K562 (cell line): ENCODE measurements at regions not wholly inside any gene's neighbourhood (a gene's known extent, or its start where the extent isn't known, plus 50 kb on each side); places are given as distances from the start of the nearest gene placed in this dataset.

ENCODE experiments used
- ATAC-seq: fragments of 200-7000 bp; cut with Tn5 transposase; 3 replicates; pipeline ENCODE4 v1.9.1; 2020; ENCODE audit warnings: moderate library complexity
- BruUV-seq: library from RNA; stranded (reverse); fragments of 400-500 nt; replicated peaks from 2 replicates; lab custom pipeline; 2021; lab: Mats Ljungman, UMichigan
- CTCF ChIA-PET: fragments of 300-600 bp; formaldehyde crosslinking; extraction: SDS; loops from one replicate; lab custom pipeline; 2021; ENCODE audit warnings: low intra/inter-chr PET ratio; lab: Yijun Ruan, JAX
- POLR2A ChIA-PET: fragments of 300-600, 350-650 bp; sonication (Branson Sonifier 250); formaldehyde crosslinking; extraction: SDS; loops from one replicate; lab custom pipeline; 2021; ENCODE audit warnings: antibody characterized with exemption, inconsistent platforms; lab: Yijun Ruan, JAX
- DNase-seq, 4 experiments: peaks; one replicate each; pipeline versions ENCODE4 v3.0.0 to v3.0.0-alpha.2; 2011 to 2018; ENCODE audit warnings: low spot score in 3 of 4, mixed read lengths in 3 of 4; ENCODE audit errors: extremely low read depth in 1 of 4
- FAIRE-seq: peaks from 2 replicates; lab custom pipeline; 2011; peaks lifted over from hg19 to GRCh38; lab: Jason Lieb, UNC
- H2AFZ ChIP-seq: 2 replicates; pipeline ENCODE4 v1.6.0; 2011; ENCODE audit warnings: low read depth, low read length, control low read depth, inconsistent platforms
- H3K27ac ChIP-seq: fragments of 200-600 bp; 3 replicates; pipeline ENCODE4 v1.8.0; 2011; ENCODE audit warnings: low read depth, mild to moderate bottlenecking, control low read depth, inconsistent platforms, low read length, moderate library complexity, mixed read lengths; ENCODE audit errors: extremely low read depth
- H3K27me3 ChIP-seq, 2 experiments: fragments of 300-600 bp in 1 of 2; 2 replicates in 1 of 2; 3 replicates in 1 of 2; pipeline versions ENCODE4 v1.6.0 to v1.8.0; 2011; ENCODE audit warnings: inconsistent platforms in 2 of 2, low read length in 2 of 2, mild to moderate bottlenecking in 1 of 2, mixed read lengths in 1 of 2, moderate library complexity in 1 of 2; ENCODE audit not compliant: control insufficient read depth in 2 of 2, insufficient read depth in 2 of 2
- H3K36me3 ChIP-seq: fragments of 300-600 bp; 3 replicates; pipeline ENCODE4 v1.8.0; 2011; ENCODE audit warnings: mild to moderate bottlenecking, low read length, inconsistent platforms; ENCODE audit not compliant: control insufficient read depth, insufficient read depth
- H3K4me1 ChIP-seq, 2 experiments: fragments of 200-600 bp in 1 of 2; replicated peaks in 1 of 2; 2 replicates in 1 of 2; 3 replicates in 1 of 2; pipeline versions ENCODE4 v1.5.1 to v1.8.0; 2011; ENCODE audit warnings: inconsistent platforms in 2 of 2, low read length in 2 of 2, mild to moderate bottlenecking in 1 of 2, mixed read lengths in 1 of 2, moderate library complexity in 1 of 2; ENCODE audit not compliant: control insufficient read depth in 2 of 2, insufficient read depth in 2 of 2
- H3K4me2 ChIP-seq: 2 replicates; pipeline ENCODE4 v1.6.1; 2011; ENCODE audit warnings: low read length, control low read depth, inconsistent platforms, mixed read lengths; ENCODE audit not compliant: insufficient read depth
- H3K4me3 ChIP-seq: fragments of 200-600 bp; sonication (generic), shearing (Covaris generic); 2 replicates; pipeline ENCODE4 v1.5.1; 2016; ENCODE audit warnings: control low read depth, inconsistent platforms
- H3K79me2 ChIP-seq: fragments of 200-600 bp; 3 replicates; pipeline ENCODE4 v1.8.0; 2011; ENCODE audit warnings: low read length, inconsistent platforms; ENCODE audit not compliant: control insufficient read depth, insufficient read depth
- H3K9ac ChIP-seq, 2 experiments: 2 replicates each; pipeline versions ENCODE4 v1.6.0 to v1.6.1; 2011; ENCODE audit warnings: low read depth in 2 of 2, low read length in 2 of 2, control low read depth in 1 of 2, inconsistent platforms in 1 of 2, mild to moderate bottlenecking in 1 of 2, mixed read lengths in 1 of 2; ENCODE audit not compliant: insufficient read depth in 1 of 2
- H3K9me1 ChIP-seq: one replicate; pipeline ENCODE4 v1.6.0; 2011; ENCODE audit warnings: inconsistent platforms, mild to moderate bottlenecking, low read length, moderate library complexity; ENCODE audit not compliant: control insufficient read depth, insufficient read depth
- H3K9me3 ChIP-seq: replicated peaks from 2 replicates; pipeline ENCODE4 v1.5.1; 2011; ENCODE audit warnings: low read depth, low read length, inconsistent platforms; ENCODE audit not compliant: control insufficient read depth, insufficient read depth
- H4K20me1 ChIP-seq: replicated peaks from 2 replicates; pipeline ENCODE4 v1.6.1; 2011; ENCODE audit warnings: low read length, inconsistent platforms, mixed read lengths; ENCODE audit not compliant: control insufficient read depth, insufficient read depth
- SAFB2 ChIP-seq: fragments of 200-400 bp; formaldehyde crosslinking; IDR thresholded peaks from 2 replicates; pipeline ENCODE4 v1.6.1; 2018; ENCODE audit warnings: borderline replicate concordance, low read length, low read depth, moderate library complexity; ENCODE audit not compliant: severe bottlenecking
- SMARCA4 ChIP-seq: fragments of 450-650 bp; IDR thresholded peaks from 2 replicates; pipeline ENCODE4 v1.6.1; 2016
- WGBS: fragments of 100-300 bp; shearing (Covaris generic); methylation state at CpG from one replicate; pipeline ENCODE4 v1.1.6; 2016; ENCODE audit warnings: low coverage, mixed read lengths; ENCODE audit not compliant: insufficient coverage; ENCODE audit errors: missing lambda C conversion rate; 5-methylcytosine and 5-hydroxymethylcytosine counted together
- in situ Hi-C: fragments of 300-500 bp; cut with MboI; formaldehyde crosslinking; loops from 4 replicates; pipeline ENCODE4 v1.15.0; 2018; ENCODE audit warnings: inconsistent platforms, mixed read lengths
- intact Hi-C: fragments of 100-400 bp; cut with micrococcal nuclease; formaldehyde crosslinking; loops from 2 replicates; pipeline ENCODE4 v1.14.2; 2022
- TF ChIP-seq, protein P1 (sequence below), 3 experiments: IDR thresholded peaks in 2 of 3; conservative IDR thresholded peaks in 1 of 3; 2 replicates each; pipeline ENCODE4 v1.5.1; 2011 to 2012; ENCODE audit warnings: low read length in 3 of 3, mild to moderate bottlenecking in 3 of 3, control low read depth in 2 of 3, improper control_type of control experiment in 1 of 3, inconsistent platforms in 1 of 3, low read depth in 1 of 3, mixed read lengths in 1 of 3, moderate library complexity in 1 of 3; ENCODE audit not compliant: insufficient read depth in 2 of 3
- TF ChIP-seq, protein P2 (sequence below): fragments of 250-450 bp; sonication (Bioruptor Pico); IDR thresholded peaks from 2 replicates; pipeline ENCODE4 v1.8.0; 2022; ENCODE audit warnings: moderate library complexity, mild to moderate bottlenecking, inconsistent platforms
- TF ChIP-seq, protein P3 (sequence below): fragments of 450-650 bp; IDR thresholded peaks from 2 replicates; pipeline ENCODE4 v1.6.1; 2017; ENCODE audit warnings: antibody characterized with exemption
- TF ChIP-seq, protein P4 (sequence below), 2 experiments: fragments of 450-650 bp in 1 of 2; sonication (generic) in 1 of 2; formaldehyde crosslinking in 1 of 2; IDR thresholded peaks in 1 of 2; conservative IDR thresholded peaks in 1 of 2; 2 replicates each; pipeline versions ENCODE4 v1.6.1 to v1.8.1; 2016 to 2023; ENCODE audit warnings: mild to moderate bottlenecking in 2 of 2, moderate library complexity in 2 of 2, inconsistent platforms in 1 of 2, missing genetic modification reagents in 1 of 2

DNA sequence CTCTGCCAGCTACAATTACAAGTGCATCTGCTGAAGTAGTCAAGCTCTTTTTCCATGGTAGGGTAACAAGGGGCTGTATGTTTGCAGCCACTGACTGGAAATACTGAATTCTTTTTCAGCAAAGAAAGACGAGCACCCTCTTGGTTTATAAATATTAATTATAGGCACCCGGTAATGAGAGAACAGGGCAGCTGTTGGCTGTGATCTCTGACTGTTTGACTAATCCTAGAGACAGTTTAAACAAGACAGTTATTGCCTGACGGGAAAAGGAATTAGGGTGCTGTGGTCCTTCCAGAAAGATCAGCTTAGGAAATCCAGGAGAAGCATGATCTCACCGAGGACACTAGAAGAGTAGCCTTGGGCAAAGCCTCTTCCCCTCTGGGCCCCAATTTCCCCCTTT, 183.7 kb upstream of the ZC3H12A start:
- Histone ChIP-seq H3K9ac (no peak overlapping the region), H3K9me3 (no peaks in the 10 kb centered on the region), H3K4me3 (no peak overlapping the region), H3K79me2 (no peaks in the 10 kb centered on the region), H2AFZ (no peak overlapping the region), H3K9me1 (no peaks in the 10 kb centered on the region), H3K4me2 (no peak overlapping the region), H4K20me1 (peaks cover 9% of the 10 kb centered on the region; the same call in 1 of the 2 replicates), H3K36me3 (no peaks in the 10 kb centered on the region), H3K27me3 (peaks cover 9 to 38% of the 10 kb centered on the region in 2 experiments; a peak in 4 of 5 replicates), H3K4me1 (no peaks in the 10 kb centered on the region), H3K27ac (no peak overlapping the region)
- FAIRE-seq, result no peak
- no peak for DNase-seq
- ChIA-PET POLR2A (interaction anchor here (1.1 kb wide), 1 partner anchor 12 kb away, joined by 3 read pairs; no protein-coding TSS in a partner anchor), CTCF (no interaction called here)
- TF ChIP-seq SAFB2 (no peak), SMARCA4 (no peak)
- TF ChIP-seq, protein P1, sequence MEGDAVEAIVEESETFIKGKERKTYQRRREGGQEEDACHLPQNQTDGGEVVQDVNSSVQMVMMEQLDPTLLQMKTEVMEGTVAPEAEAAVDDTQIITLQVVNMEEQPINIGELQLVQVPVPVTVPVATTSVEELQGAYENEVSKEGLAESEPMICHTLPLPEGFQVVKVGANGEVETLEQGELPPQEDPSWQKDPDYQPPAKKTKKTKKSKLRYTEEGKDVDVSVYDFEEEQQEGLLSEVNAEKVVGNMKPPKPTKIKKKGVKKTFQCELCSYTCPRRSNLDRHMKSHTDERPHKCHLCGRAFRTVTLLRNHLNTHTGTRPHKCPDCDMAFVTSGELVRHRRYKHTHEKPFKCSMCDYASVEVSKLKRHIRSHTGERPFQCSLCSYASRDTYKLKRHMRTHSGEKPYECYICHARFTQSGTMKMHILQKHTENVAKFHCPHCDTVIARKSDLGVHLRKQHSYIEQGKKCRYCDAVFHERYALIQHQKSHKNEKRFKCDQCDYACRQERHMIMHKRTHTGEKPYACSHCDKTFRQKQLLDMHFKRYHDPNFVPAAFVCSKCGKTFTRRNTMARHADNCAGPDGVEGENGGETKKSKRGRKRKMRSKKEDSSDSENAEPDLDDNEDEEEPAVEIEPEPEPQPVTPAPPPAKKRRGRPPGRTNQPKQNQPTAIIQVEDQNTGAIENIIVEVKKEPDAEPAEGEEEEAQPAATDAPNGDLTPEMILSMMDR (IDR thresholded peaks at IDR 0.05 in 2 of 3, conservative IDR thresholded peaks at IDR 0.05 in 1 of 3; ENCODE audit: insufficient read depth in 2 of 3, low read depth in 1 of 3, low read length in 3 of 3), result no peak
- TF ChIP-seq, protein P2, sequence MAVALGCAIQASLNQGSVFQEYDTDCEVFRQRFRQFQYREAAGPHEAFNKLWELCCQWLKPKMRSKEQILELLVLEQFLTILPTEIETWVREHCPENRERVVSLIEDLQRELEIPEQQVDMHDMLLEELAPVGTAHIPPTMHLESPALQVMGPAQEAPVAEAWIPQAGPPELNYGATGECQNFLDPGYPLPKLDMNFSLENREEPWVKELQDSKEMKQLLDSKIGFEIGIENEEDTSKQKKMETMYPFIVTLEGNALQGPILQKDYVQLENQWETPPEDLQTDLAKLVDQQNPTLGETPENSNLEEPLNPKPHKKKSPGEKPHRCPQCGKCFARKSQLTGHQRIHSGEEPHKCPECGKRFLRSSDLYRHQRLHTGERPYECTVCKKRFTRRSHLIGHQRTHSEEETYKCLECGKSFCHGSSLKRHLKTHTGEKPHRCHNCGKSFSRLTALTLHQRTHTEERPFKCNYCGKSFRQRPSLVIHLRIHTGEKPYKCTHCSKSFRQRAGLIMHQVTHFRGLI (CRISPR knock-in tag), result no peak
- TF ChIP-seq, protein P3, sequence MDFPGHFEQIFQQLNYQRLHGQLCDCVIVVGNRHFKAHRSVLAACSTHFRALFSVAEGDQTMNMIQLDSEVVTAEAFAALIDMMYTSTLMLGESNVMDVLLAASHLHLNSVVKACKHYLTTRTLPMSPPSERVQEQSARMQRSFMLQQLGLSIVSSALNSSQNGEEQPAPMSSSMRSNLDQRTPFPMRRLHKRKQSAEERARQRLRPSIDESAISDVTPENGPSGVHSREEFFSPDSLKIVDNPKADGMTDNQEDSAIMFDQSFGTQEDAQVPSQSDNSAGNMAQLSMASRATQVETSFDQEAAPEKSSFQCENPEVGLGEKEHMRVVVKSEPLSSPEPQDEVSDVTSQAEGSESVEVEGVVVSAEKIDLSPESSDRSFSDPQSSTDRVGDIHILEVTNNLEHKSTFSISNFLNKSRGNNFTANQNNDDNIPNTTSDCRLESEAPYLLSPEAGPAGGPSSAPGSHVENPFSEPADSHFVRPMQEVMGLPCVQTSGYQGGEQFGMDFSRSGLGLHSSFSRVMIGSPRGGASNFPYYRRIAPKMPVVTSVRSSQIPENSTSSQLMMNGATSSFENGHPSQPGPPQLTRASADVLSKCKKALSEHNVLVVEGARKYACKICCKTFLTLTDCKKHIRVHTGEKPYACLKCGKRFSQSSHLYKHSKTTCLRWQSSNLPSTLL, result no peak
- TF ChIP-seq, protein P4, sequence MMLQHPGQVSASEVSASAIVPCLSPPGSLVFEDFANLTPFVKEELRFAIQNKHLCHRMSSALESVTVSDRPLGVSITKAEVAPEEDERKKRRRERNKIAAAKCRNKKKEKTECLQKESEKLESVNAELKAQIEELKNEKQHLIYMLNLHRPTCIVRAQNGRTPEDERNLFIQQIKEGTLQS (IDR thresholded peaks at IDR 0.05), result no peak
- TF ChIP-seq, protein P4 (CRISPR knock-in tag; conservative IDR thresholded peaks at IDR 0.05), result no peak
- intact Hi-C loops, result no loop called here
- 1% methylated on average over 4 of the region's 4 CpGs for WGBS
- no peak for ATAC-seq
- in situ Hi-C loops, result no loop called here
- BruUV-seq, result no TSS peak
